Loucy (cell line): ENCODE measurements at regions not wholly inside any gene's neighbourhood (a gene's known extent, or its start where the extent isn't known, plus 50 kb on each side); places are given as distances from the start of the nearest gene placed in this dataset.

ENCODE experiments used
- CTCF ChIP-seq: fragments of 200-600 bp; sonication (generic); conservative IDR thresholded peaks from 2 replicates; pipeline ENCODE4 v1.5.1; 2014; ENCODE audit warnings: mild to moderate bottlenecking, antibody characterized with exemption, low read length
- EZH2phosphoT487 ChIP-seq: fragments of 200-600 bp; IDR thresholded peaks from 2 replicates; pipeline ENCODE4 v1.6.1; 2018; ENCODE audit warnings: antibody characterized with exemption, mild to moderate bottlenecking, moderate library complexity, borderline replicate concordance

GRCh38 chr18:77530732-77531131 lies 281.1 kb downstream of the GALR1 start:
- TF ChIP-seq CTCF (no peak), EZH2phosphoT487 (no peak)
